CD4-positive, alpha-beta T cell treated with Interleukin-10 for 1 hour (primary cell): ENCODE measurements at regions not wholly inside any gene's neighbourhood (a gene's known extent, or its start where the extent isn't known, plus 50 kb on each side); places are given as distances from the start of the nearest gene placed in this dataset.

Experiments
- DNase-seq: peaks from one replicate; pipeline ENCODE4 v3.0.0-alpha.2; 2020

DNA sequence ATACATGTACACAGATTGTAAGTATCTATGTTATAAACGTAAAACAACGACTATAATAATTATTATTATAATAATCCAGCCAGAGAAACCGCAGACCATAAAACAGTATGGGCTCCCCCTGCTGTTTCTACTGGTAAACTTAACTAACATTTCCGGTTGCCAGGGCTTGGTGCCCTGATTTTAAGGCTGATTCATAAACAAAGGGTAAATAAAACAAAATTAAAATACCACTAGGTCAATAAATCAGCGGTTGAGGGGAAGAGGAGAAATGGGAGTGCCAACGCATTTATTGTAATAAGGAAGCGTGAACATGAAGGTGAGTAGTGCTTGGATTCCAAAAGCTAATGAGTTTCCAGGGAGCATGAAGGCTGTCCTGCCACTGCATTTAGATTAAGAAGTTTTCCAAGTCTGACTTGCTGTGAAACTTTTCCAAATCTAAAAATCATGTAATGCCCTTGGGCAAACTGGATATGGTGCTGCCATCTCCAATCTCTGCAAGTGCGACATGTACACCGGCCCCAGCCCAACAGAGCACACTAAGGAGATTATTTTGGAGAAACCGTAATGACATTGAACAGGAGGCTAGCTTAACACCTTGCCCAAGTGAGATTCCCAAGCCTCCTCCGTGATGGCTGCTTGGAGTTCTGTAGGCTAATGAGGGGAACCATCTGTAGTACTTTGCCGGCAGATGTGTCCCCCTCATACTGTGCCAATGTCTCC lies 50.7 kb upstream of the HNRNPA3 start:
- peak; percentile 48 for DNase-seq
